Kidney epithelial cell (primary cell): ENCODE measurements at regions not wholly inside any gene's neighbourhood (a gene's known extent, or its start where the extent isn't known, plus 50 kb on each side); places are given as distances from the start of the nearest gene placed in this dataset.
"Not testable (repeated sequence)": the region's sequence is repeated elsewhere in the genome, so short reads cannot be mapped to it uniquely, and the experiment has no call there.

Experiments
- DNase-seq: peaks from one replicate; pipeline ENCODE4 v3.0.0-alpha.2; 2010; ENCODE audit warnings: low read depth
- H3K27me3 ChIP-seq: 2 replicates; pipeline ENCODE4 v1.6.0; 2011; ENCODE audit warnings: low read length; ENCODE audit not compliant: control insufficient read depth, insufficient read depth
- H3K36me3 ChIP-seq: 2 replicates; pipeline ENCODE4 v1.5.1; 2011; ENCODE audit warnings: low read length; ENCODE audit not compliant: control insufficient read depth, insufficient read depth
- H3K4me3 ChIP-seq: 2 replicates; pipeline ENCODE4 v1.5.1; 2011; ENCODE audit warnings: low read depth, mild to moderate bottlenecking, control low read depth, low read length
- CTCF ChIP-seq: IDR thresholded peaks from 2 replicates; pipeline ENCODE4 v1.5.1; 2011; ENCODE audit warnings: mild to moderate bottlenecking, moderate library complexity, low read length, control low read depth, inconsistent platforms; ENCODE audit not compliant: insufficient read depth, poor library complexity, severe bottlenecking

GRCh38 chr2:131584380-131584779 lies 56.7 kb downstream of the CCDC74A start:
- no peak for TF ChIP-seq CTCF

GRCh38 chr2:131584940-131585339 lies 57.3 kb downstream of the CCDC74A start:
- no peak for TF ChIP-seq CTCF
- no peak overlapping the region for H3K4me3 ChIP-seq
- H3K36me3 ChIP-seq: no peaks in the 10 kb centered on the region
- H3K27me3 ChIP-seq: peaks cover 2% of the 10 kb centered on the region
- DNase-seq: no peak

More at GRCh38 chr2:131584380-131584779, 56.7 kb downstream of the CCDC74A start:
- DNase-seq: no peak
- no peaks in the 10 kb centered on the region for H3K36me3 ChIP-seq
- no peak overlapping the region for H3K4me3 ChIP-seq
- no peaks in the 10 kb centered on the region for H3K27me3 ChIP-seq

GRCh38 chr2:131588152-131588873 lies 60.6 kb downstream of the CCDC74A start:
- no peak for DNase-seq
- no peak overlapping the region for H3K4me3 ChIP-seq
- H3K36me3 ChIP-seq: no peaks in the 10 kb centered on the region
- peaks cover 2% of the 10 kb centered on the region for H3K27me3 ChIP-seq
- TF ChIP-seq CTCF: no peak

GRCh38 chr2:131589126-131589525 lies 61.4 kb downstream of the CCDC74A start:
- not testable (repeated sequence) for H3K4me3 ChIP-seq, H3K27me3 ChIP-seq, DNase-seq, H3K36me3 ChIP-seq

GRCh38 chr2:131590366-131590765 lies 62.7 kb downstream of the CCDC74A start:
- peaks cover 2% of the 10 kb centered on the region for H3K27me3 ChIP-seq
- H3K4me3 ChIP-seq: no peak overlapping the region
- no peaks in the 10 kb centered on the region for H3K36me3 ChIP-seq
- no peak for TF ChIP-seq CTCF
- DNase-seq: no peak

GRCh38 chr2:131590896-131591295 lies 63.2 kb downstream of the CCDC74A start:
- TF ChIP-seq CTCF: no peak
- H3K27me3 ChIP-seq: peaks cover 2% of the 10 kb centered on the region
- no peak for DNase-seq

GRCh38 chr2:131596561-131596960 lies 68.9 kb downstream of the CCDC74A start:
- H3K36me3 ChIP-seq, H3K27me3 ChIP-seq, H3K4me3 ChIP-seq, DNase-seq: not testable (repeated sequence)

More at GRCh38 chr2:131590896-131591295, 63.2 kb downstream of the CCDC74A start:
- no peaks in the 10 kb centered on the region for H3K36me3 ChIP-seq
- no peak overlapping the region for H3K4me3 ChIP-seq

- not testable (repeated sequence) for DNase-seq, H3K27me3 ChIP-seq, H3K36me3 ChIP-seq, H3K4me3 ChIP-seq
Measured at GRCh38 chr2:131602444-131602843, 74.8 kb downstream of the CCDC74A start.

- not testable (repeated sequence) for H3K36me3 ChIP-seq, DNase-seq, H3K27me3 ChIP-seq, H3K4me3 ChIP-seq
Measured at GRCh38 chr2:131604652-131605051, 77.0 kb downstream of the CCDC74A start.

- not testable (repeated sequence) for DNase-seq, H3K4me3 ChIP-seq, H3K27me3 ChIP-seq, H3K36me3 ChIP-seq
Measured at GRCh38 chr2:131606366-131606765, 78.7 kb downstream of the CCDC74A start.
